NCI-H2081 treated with DMSO at 0.1 percent for 48 hours (cell line): ENCODE measurements at regions not wholly inside any gene's neighbourhood (a gene's known extent, or its start where the extent isn't known, plus 50 kb on each side); places are given as distances from the start of the nearest gene placed in this dataset.

Source experiments
- DNase-seq: peaks from one replicate; lab custom pipeline; 2025; lab: John Stamatoyannopoulos, UW

GRCh38 chr15:37165395-37165794 is 65.0 kb upstream of the MEIS2 start:
- no peak for DNase-seq

DNA sequence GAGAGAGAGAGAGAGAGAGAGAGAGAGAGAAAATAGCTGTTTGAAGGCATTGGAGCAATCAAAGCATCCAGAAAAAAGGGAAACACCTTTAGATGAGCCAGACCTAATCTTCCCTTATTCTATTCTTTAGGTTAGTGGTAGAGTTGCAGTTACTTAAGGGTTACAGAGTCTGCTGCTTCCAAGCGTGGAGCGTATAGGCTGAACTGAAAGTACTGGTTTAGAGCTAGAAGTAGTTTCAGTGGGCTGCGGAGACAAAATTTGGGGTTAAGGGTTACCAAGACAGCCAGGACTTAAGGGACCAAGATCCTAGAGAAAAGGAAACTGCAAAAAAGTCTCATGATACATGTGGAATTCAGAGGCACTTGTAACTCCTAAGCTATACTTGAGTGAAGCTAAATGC is 66.1 kb upstream of the MEIS2 start:
- no peak for DNase-seq

DNA sequence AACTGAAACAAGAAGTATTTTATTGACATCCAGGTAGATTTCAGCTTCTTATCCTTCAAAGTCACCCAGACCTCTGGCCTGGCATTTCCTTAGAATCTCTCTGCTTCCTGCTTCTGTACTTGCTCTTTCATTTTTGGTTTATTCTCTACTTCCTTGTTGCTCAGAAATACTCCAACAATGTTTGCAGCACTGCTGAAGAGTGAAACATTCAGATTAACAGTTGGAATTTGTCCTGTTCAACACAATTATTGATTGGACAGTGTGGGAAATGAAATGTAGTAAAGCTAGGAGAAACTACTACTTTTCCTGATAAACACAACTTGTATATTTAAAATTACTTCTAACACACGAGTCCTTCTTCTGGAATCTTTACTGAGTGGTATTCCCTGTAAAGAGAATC is 81.0 kb upstream of the MEIS2 start:
- no peak for DNase-seq

GRCh38 chr15:37199545-37199944 is 99.2 kb upstream of the MEIS2 start:
- DNase-seq: peak; percentile 48

- DNase-seq: no peak
Observed at GRCh38 chr15:37203050-37203449, 102.7 kb upstream of the MEIS2 start.

DNA sequence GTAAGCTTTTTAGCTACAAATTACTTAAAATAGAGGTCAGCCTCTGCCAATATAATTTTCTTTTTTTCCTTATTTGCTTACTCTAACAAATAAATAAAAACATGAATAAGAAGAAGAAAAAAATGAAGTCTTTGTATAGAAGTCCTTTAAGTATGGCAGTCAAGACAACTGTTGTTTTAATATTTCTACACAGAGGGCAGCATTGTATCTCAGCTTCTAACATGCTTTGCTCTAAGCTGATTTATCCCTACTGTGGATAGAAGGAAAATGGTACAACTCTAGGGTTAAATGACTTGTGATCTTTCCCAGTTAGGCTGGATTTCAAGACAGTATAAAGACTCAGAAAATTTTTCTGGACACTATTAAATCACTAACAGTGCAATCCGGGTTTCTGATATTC is 104.3 kb upstream of the MEIS2 start:
- no peak for DNase-seq

DNA sequence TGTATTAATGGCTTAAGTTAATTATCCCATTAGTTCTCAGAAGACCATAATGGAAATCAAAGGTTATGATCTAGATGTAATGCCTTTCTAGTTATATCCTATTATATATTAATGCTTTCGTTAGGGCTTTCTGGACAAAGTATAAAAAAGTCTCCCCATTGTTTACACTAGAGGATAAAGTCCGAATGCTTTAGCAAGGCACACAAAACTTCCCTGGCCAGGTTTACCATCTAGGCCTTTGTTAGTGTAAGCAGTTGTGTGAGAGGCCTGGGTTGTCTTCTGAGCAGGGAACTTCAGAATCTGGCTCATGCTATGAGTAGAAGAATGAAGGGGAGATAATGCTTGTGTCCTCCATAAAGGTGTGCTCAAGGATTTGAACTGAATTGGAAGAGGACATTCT is 106.3 kb upstream of the MEIS2 start:
- no peak for DNase-seq

DNA sequence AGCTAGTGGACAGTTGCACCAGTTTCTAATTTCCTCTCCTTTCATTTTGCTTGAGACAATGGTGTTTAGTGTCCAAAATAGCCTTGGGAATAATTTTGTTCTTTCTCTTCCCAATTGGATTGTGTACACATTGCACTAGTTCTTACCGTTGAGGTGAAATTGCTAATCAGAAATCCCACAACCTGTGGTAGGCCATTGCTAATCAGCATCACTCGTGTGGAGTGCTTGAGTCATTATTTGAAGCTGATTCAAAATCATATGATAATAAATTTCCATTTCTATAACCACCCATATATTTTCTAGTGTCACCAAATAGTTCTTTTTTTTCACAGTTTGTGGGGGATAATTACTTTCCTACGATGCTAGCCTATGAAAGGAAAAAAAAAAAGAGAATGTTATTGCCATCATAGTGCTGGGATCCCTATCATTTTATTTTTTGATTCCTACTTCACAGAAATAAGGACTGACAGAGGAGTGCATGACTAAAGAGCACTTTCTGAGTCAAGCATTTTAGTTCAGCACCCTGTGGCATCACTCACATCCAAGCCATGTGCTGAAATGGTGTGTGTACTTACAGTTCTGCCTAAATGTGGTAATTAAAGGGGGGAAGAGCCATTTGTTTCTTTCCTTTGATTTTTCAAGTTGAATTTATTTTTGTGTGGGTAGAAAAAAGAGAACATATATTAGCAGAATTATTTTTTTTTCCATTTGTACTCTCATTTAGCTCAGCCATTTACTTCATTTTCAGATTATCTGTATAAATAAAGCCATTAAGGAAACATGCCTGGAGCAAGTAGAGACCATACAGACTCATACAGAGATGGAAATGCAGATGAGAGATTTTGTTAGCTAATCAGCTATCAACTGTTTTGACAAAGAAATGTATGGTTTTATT is 108.0 kb upstream of the MEIS2 start:
- no peak for DNase-seq

- no peak for DNase-seq
Observed at GRCh38 chr15:37209041-37209363, 108.7 kb upstream of the MEIS2 start.

DNA sequence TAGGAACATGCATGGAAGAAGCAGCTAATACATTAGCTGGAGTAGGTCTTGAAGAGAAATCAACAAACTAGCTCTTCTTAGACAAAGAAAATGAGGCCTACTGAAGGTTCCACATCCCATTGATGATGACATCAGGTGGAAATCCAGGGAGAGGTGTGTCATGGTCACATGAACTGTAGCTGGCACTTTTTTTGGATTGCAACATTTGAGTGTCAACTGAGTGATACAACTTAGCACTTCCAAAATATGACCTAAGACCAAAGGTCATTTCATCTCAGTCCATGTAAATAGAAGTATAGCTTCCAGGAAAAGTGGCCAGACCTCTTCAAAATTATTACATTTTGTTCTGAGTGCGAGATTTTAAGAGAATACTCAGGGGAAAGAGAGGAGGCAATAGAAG is 117.2 kb upstream of the MEIS2 start:
- DNase-seq: no peak

DNA sequence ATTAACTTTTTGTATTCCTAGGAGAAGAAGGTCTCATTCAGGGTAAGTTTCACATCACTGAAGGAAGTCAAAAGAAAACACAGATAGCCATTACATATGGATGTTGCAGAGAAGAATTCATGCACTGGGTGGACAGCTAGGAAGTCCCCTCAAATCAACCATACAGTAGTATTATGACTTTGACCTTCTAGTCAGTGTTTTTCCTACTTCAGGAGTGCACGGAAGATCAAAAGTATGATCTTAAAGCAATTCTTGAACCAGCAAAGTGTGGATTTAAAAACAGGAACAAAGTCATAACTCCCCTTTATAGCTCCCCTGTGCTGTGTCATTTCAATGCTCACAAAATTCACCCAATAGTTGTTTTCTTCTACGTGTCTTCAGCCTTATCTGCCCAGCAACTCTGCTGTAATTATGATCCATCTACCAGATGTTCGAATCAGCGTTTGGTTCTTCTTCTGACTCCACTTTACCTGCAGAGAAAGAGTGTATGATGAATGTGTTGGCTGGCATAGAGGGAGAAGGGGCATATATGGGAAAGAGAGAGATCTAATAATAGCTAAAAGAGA is 118.1 kb upstream of the MEIS2 start:
- DNase-seq: no peak

- DNase-seq: no peak
Observed at GRCh38 chr15:37219211-37219701, 118.9 kb upstream of the MEIS2 start.

GRCh38 chr15:37220949-37221670 is 120.8 kb upstream of the MEIS2 start:
- no peak for DNase-seq

- DNase-seq: no peak
Observed at GRCh38 chr15:37221671-37222145, 121.4 kb upstream of the MEIS2 start.

DNA sequence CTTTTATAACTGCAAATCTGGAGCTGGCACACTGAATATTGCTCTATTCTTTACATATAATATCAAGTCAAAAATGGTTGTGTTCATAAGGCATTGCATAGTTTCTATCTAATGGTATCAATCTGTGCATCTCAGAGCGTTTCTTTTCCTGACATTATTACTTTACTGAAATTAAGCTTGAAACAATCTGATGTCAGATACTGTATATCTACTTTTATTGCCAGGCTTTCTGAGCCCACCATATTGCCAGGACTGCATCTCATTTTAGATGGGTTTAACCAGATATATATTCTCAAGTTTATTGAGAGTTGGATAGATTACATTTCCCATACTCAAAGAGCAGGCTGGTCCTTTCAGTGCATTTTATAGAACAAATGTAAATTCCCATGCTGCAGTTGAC is 122.7 kb upstream of the MEIS2 start:
- DNase-seq: no peak

- no peak for DNase-seq
Observed at GRCh38 chr15:37229855-37230619, 129.7 kb upstream of the MEIS2 start.

- no peak for DNase-seq
Observed at GRCh38 chr15:37245358-37245757, 145.0 kb upstream of the MEIS2 start.

DNA sequence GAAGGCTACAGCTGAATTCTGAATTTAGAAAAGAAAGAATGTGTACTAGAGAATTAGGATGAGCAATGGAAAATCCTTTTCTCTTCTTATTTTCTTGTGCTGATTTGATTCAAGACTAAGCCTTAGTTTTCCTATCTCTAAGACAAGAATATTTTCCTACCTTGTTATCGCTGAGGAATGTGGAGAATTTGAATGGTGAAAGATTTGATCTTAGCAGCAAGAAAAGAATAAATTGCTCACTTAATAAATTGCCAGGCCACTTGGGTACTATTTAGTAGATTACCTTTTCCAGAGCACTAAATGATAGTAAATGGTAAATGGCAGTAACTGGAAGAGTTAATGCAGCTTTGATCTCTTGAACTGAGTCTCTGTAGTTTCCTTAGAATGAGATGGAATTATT is 145.7 kb upstream of the MEIS2 start:
- no peak for DNase-seq

DNA sequence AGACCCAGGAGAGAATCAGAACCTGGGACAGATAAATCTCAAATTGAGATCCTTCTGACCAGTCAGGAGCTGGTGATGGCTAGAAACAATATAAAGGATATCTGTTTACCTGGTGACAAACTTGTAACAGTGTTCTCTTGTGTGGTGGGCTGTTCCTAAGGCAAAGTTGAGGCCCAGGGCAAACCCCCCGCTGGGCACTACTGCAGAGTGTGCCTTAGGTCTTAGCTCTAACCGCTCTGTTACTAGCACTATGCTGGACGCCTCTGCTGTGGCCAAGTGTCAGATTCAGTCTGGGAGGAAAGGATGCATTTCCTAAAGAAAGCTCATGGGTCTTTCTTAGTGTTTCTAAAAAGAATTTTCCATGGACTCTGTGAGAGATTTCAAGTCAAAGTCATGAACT is 146.5 kb upstream of the MEIS2 start:
- no peak for DNase-seq

DNA sequence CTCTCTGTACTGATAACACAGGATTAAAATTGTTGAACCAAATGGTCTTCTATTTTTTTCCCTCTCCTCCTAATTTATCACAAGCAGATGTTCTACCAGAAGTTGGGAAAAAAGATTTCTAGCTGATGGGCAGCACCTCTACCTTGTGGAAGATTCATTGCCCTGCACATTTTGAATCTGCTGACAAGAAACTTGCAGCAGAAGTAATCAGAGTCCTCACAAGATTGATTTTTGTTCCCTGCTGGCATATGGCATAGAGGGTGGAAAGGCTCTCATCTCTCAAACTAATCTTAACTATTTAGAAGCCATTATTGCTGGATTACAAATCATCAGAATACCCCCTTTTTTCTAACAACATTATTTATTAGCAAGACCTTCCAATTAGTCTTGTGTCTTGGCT is 148.9 kb upstream of the MEIS2 start:
- DNase-seq: no peak

DNA sequence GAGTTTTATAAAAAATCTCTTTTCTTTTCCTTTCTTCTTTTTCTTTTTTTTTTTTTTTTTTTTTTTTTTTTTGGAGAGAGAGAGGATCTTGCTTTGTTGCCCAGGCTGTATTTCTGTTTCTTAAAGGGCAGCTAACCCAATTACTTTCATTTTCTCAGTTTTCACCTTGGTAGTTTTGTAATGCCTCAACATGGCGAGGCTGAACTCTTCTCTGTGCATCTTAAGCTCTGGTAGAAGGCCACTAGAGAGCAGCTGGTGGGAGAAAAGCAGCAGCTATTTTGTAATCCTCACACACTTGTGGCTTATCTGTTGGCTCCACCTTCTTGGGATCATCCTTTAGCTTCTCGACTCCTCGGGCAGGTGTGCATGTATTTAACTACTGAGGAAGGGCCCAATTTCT is 152.2 kb upstream of the MEIS2 start:
- no peak for DNase-seq

DNA sequence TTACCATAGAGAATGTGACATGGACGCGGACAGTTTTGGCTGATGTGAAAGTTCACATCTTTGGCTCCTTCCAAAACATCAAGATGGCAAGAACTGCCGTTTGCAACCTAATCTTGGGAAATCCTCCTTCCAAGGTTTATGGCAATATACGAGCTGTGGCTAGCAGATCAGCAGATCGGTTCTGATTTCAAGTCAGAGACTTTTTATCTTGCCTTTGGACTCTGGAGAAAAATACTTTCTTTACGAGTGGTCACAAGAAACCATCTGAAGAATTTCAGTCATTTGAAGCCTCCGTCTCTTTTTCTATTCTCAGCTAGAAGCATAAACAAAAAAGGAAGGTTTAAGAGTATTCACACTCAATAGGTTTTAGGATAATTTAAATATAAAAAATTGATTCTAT is 153.5 kb upstream of the MEIS2 start:
- no peak for DNase-seq
